GM13977 (cell line): ENCODE measurements at regions not wholly inside any gene's neighbourhood (a gene's known extent, or its start where the extent isn't known, plus 50 kb on each side); places are given as distances from the start of the nearest gene placed in this dataset.
"Not testable (repeated sequence)": the region's sequence is repeated elsewhere in the genome, so short reads cannot be mapped to it uniquely, and the experiment has no call there.

Experiments used
- DNase-seq: peaks from one replicate; pipeline ENCODE4 v3.0.0; 2012; ENCODE audit warnings: low spot score
- in situ Hi-C: fragments of 300-500 bp; cut with MboI; formaldehyde crosslinking; loops from one replicate; pipeline ENCODE4 v1.12.0; 2022; ENCODE audit warnings: low sequenced_read_pairs, low pct_unique_long_range_greater_than_20kb, mixed read lengths, inconsistent platforms; ENCODE audit not compliant: unreplicated experiment
- TF ChIP-seq, protein P1 (sequence below): IDR thresholded peaks from 2 replicates; pipeline ENCODE4 v1.5.1; 2012; ENCODE audit warnings: mild to moderate bottlenecking, control low read depth; ENCODE audit not compliant: insufficient read depth; ENCODE audit errors: extremely low read depth, missing control alignments

DNA sequence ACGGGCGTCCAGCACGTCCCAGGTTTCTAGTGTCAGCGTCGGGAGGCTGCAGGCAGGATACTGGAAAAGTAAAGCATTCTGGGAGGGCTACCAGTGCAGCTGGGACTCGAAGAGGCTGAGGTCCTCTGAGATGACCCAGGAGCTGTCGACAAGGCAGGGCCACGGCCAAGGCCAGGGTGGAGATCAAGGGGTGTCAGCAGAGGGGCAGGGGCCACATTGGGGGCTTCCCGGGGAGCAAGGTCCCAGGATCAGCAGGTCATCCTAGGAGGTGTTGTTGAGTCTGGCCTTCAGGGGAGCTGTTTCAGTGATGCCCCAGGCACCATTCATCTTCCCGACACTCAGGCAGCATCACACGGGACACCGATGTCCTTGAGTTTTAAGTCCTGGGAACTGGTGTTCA lies 377.8 kb upstream of the SFSWAP start:
- DNase-seq: no peak
- TF ChIP-seq, protein P1, sequence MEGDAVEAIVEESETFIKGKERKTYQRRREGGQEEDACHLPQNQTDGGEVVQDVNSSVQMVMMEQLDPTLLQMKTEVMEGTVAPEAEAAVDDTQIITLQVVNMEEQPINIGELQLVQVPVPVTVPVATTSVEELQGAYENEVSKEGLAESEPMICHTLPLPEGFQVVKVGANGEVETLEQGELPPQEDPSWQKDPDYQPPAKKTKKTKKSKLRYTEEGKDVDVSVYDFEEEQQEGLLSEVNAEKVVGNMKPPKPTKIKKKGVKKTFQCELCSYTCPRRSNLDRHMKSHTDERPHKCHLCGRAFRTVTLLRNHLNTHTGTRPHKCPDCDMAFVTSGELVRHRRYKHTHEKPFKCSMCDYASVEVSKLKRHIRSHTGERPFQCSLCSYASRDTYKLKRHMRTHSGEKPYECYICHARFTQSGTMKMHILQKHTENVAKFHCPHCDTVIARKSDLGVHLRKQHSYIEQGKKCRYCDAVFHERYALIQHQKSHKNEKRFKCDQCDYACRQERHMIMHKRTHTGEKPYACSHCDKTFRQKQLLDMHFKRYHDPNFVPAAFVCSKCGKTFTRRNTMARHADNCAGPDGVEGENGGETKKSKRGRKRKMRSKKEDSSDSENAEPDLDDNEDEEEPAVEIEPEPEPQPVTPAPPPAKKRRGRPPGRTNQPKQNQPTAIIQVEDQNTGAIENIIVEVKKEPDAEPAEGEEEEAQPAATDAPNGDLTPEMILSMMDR: no peak
- in situ Hi-C loops: loop anchor here (5.0 kb wide), 1 partner anchor 294 kb away; no protein-coding TSS in a partner anchor

DNA sequence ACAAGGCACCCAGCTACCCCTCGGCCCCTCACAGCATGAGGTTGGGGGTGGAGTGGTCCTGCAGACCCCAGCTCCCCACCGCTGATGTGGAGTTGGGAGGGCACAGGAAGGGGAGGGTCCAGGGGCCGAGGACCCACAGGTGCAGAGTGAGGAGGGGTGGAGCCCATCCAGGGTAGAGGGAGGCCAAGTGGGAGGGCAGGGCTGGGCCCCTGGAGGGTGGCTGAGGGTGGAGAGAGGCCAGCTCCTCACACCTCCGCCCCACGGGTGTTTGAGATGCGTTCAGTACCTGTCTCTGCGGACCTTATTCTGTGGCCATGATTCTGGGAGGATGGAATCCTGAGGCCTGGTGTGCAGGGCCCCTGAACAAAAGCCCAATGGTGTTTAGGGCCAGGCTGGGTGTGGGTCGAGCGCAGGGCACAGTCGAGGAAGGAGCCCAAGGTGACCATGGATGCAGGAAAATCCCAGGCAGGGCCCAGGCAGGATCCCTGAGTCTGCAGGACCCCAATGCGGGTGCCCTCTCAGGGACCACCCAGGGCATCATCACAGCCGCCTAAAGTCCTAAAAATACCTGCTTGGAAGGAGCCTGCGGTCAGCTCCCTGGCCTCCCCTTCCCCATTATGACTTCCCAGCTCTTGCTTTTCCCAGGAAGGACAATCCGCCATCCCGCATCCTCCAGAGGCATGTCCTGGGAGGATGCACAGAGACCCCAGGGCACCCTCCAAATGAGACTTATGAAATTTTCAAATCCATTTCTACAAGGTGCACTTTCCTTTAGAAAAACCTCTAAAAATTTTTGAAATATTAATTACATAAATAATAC lies 377.1 kb upstream of the SFSWAP start:
- DNase-seq: no peak
- in situ Hi-C loops: loop anchor here (5.0 kb wide), 1 partner anchor 293 kb away; no protein-coding TSS in a partner anchor
- TF ChIP-seq, protein P1: no peak

GRCh38 chr12:131334835-131335234 lies 376.1 kb upstream of the SFSWAP start:
- TF ChIP-seq, protein P1: no peak
- no peak for DNase-seq
- in situ Hi-C loops: loop anchor here (5.0 kb wide), 1 partner anchor 292 kb away; no protein-coding TSS in a partner anchor

- no peak for DNase-seq
- in situ Hi-C loops: no loop called here
- TF ChIP-seq, protein P1: no peak
Measured at GRCh38 chr12:131335456-131335855, 375.4 kb upstream of the SFSWAP start.

DNA sequence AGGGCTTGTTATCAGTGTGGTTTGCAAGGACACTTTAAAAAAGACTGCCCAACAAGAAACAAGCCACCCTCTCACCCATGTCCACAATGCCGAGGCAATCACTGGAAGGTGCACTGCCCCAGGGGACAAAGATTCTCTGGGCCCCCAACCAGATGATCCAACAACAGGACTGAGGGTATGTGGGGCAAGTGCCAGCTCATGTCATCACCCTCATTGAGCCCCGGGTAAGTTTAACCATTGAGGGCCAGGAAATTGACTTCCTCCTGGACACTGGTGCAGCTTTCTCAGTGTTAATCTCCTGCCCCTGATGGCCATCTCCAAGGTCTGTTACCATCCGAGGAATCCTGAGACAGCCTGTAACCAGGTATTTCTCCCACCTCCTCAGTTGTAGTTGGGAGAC lies 373.0 kb upstream of the SFSWAP start:
- DNase-seq, in situ Hi-C loops: not testable (repeated sequence)

DNA sequence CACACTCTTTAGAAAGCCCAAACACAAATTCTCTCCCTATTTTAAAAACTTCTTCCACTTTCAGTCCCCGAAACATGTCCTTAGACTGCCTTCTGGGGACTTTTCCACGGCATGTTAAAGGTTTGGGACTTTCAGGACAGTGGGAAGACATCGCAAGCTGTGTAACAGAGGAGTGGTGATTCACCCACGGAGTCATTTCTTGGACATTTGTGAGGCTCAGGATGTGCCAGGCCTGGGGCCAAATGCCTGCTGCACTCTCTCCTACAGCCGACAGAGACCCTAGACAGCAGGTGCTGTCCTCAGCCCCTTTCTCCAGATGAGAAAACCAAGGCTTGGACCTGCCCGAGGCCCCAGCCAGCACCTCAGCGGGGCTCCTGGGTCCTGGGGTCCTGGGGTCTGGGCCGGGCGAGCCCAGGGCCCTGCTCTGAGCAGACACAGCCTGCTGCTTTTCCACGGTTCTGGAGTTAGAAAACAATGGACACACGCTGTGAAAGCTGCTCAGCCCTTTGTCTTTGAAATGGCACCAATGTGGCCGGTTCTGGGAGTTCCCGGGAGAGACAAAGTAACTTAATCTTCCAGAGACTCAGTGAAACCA lies 370.2 kb upstream of the SFSWAP start:
- TF ChIP-seq, protein P1: no peak
- in situ Hi-C loops: no loop called here
- no peak for DNase-seq

DNA sequence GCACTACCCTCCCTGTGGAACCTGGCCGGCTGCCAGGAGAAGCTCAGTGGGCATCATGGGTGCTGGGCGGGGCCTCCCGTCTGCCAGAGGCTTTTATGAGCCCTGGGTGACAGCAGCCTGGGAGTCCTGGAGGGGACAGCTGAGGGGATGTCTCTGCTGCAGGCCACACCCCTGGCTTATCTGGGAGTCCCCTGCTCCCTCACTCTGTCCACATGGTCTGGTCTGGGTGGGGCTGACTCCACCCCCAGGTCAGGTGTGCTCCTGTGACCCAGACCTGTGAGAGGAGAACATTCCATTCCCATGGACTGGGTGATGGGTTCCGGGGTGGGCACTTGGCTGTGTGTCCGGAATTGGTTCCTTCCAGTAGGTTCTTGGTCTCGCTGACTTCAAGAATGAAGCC lies 369.3 kb upstream of the SFSWAP start:
- DNase-seq, in situ Hi-C loops: not testable (repeated sequence)

DNA sequence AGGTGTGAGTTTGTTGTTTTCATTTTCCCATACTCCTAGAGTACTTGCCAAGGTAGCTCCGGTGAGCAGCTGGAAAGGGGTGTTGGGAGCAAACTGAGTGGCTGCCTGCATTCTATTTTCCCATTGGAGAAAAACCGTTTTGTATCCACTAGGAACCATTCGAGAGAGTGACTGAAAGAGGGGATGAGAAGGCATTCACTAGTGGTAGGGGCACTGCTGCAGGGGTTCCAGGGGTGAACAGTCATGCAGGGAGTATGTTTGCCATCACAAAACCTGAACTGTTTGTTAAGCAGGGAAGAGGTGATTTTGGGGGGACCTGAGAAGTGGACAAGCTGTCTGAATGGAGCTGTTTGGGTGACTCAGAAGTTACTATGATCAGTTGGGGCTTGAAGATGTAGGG lies 367.5 kb upstream of the SFSWAP start:
- DNase-seq, in situ Hi-C loops: not testable (repeated sequence)

DNA sequence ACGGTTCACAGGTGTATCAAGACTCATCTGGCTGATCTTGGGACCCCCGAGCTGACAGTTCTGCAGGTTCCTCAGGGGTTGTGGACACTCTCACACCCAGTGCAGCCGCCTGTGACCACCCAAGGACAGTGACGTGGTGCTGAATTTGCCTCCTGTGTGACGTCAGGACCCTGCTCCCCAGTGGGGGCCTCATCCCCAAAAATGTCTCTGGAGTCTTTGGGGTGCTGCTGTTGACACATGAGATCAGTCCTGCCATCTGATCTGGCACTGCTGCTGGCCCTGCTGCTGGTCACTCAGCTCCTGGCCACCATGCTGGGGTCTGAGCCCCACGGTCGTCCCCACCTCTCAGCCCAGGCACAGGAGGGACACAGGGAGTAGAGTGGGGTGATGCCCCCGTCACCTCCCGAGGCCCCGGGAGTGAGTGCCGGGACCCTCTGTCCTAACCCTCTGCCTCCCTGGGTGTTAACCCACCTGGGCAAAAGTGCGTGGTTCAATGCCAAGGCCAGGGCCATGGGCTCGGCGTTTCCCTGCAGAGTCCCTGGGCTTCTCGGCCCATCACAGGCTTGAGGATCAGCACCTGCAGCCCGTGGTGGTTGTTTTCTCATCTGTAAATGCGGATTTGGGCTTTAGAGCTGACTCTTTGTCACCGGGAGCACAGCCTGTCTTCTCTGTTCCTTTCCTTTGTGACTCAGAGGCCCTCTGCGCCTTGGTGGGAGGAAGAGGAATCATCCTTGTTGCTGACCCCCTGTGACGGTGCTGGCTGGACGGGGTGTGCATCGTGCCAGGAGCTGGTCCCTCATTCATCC lies 366.0 kb upstream of the SFSWAP start:
- DNase-seq, in situ Hi-C loops: not testable (repeated sequence)
